ENCODE measurements at regions not wholly inside any gene's neighbourhood (a gene's known extent, or its start where the extent isn't known, plus 50 kb on each side); places are given as distances from the start of the nearest gene placed in this dataset.

DNA sequence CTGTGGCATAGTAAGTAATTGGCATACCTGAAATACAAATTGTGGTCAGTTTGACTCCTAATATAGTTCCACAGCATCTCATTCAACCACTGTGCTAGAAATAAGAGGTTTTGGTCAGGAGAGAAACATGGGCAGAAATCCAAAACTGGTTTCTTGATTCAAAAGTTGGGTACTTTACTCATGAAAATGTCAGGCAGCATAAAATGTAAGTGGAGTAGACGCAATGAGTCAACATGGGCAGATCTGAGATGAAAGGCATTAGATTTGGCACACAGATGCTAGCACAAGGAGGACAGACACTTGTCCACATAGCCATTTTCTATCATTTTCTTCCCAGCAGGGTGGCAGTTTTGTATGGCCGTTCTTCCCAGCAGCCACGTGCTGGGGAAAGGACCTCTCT is 255.8 kb upstream of the CDIN1 start:
- H3K4me1 ChIP-seq (ENCODE audit: control insufficient read depth in 1 of 2, insufficient read depth in 2 of 2, low read length in 2 of 2) = no peaks in the 10 kb centered on the region
- no peak overlapping the region for H2AFZ ChIP-seq (ENCODE audit: low read depth, low read length, poor library complexity, severe bottlenecking)
- H3K9me3 ChIP-seq (ENCODE audit: control insufficient read depth in 1 of 2, insufficient read depth in 1 of 2, low read depth in 1 of 2, low read length in 2 of 2) = no peaks in the 10 kb centered on the region; a peak in 2 of 4 replicates
- H3K4me2 ChIP-seq (ENCODE audit: low read length) = no peak overlapping the region
- no peak overlapping the region for H3K9ac ChIP-seq (ENCODE audit: low read length)
- POLR2A ChIA-PET = no interaction called here
- no peak for TF ChIP-seq FOSL1 (IDR thresholded peaks at IDR 0.05; ENCODE audit: low read depth)
- TF ChIP-seq JUND (IDR thresholded peaks at IDR 0.05) = no peak
- TF ChIP-seq TCF7L2 (IDR thresholded peaks at IDR 0.05; ENCODE audit: borderline replicate concordance, extremely low read depth, insufficient read depth, insufficient read length) = no peak
- TF ChIP-seq, protein P1, sequence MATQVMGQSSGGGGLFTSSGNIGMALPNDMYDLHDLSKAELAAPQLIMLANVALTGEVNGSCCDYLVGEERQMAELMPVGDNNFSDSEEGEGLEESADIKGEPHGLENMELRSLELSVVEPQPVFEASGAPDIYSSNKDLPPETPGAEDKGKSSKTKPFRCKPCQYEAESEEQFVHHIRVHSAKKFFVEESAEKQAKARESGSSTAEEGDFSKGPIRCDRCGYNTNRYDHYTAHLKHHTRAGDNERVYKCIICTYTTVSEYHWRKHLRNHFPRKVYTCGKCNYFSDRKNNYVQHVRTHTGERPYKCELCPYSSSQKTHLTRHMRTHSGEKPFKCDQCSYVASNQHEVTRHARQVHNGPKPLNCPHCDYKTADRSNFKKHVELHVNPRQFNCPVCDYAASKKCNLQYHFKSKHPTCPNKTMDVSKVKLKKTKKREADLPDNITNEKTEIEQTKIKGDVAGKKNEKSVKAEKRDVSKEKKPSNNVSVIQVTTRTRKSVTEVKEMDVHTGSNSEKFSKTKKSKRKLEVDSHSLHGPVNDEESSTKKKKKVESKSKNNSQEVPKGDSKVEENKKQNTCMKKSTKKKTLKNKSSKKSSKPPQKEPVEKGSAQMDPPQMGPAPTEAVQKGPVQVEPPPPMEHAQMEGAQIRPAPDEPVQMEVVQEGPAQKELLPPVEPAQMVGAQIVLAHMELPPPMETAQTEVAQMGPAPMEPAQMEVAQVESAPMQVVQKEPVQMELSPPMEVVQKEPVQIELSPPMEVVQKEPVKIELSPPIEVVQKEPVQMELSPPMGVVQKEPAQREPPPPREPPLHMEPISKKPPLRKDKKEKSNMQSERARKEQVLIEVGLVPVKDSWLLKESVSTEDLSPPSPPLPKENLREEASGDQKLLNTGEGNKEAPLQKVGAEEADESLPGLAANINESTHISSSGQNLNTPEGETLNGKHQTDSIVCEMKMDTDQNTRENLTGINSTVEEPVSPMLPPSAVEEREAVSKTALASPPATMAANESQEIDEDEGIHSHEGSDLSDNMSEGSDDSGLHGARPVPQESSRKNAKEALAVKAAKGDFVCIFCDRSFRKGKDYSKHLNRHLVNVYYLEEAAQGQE (IDR thresholded peaks at IDR 0.05; ENCODE audit: low read depth) = no peak
- TF ChIP-seq SIN3A (IDR thresholded peaks at IDR 0.05; ENCODE audit: low read depth) = no peak
- TF ChIP-seq POLR2A (IDR thresholded peaks at IDR 0.05; ENCODE audit: borderline replicate concordance, extremely low read depth, insufficient read depth, insufficient read length) = no peak
- no peak for TF ChIP-seq ELF1 (IDR thresholded peaks at IDR 0.05; ENCODE audit: borderline replicate concordance, low read depth)
- no peak for TF ChIP-seq SP1 (IDR thresholded peaks at IDR 0.05; ENCODE audit: low read depth)
- no peak for TF ChIP-seq ZNF274 (IDR thresholded peaks at IDR 0.05; ENCODE audit: low read depth, low read length)
- H3K4me3 ChIP-seq (replicated peaks in 1 of 2; ENCODE audit: low read depth in 1 of 2, low read length in 2 of 2) = no peak overlapping the region
- no TSS peak for BruUV-seq (replicated peaks)
- no peaks in the 10 kb centered on the region for H3K36me3 ChIP-seq (ENCODE audit: control insufficient read depth in 1 of 2, insufficient read depth in 2 of 2, low read length in 2 of 2)
- H4K20me1 ChIP-seq (ENCODE audit: insufficient read depth) = no peaks in the 10 kb centered on the region
- H3K9me2 ChIP-seq (ENCODE audit: insufficient read depth) = no peaks in the 10 kb centered on the region
- RAD21 ChIA-PET (ENCODE audit: low non-redundant PET in 1 of 2, low total read pairs in 2 of 2, uncharacterized antibody in 2 of 2, unreplicated experiment in 2 of 2) = no interaction called here
- DNase-seq (ENCODE audit: low read depth, low spot score) = no peak
- no peak overlapping the region for H3K27ac ChIP-seq (ENCODE audit: low read depth, low read length)
- intact Hi-C loops (cut with micrococcal nuclease) = no loop called here
- H3K27me3 ChIP-seq (ENCODE audit: insufficient read depth, low read length) = no peaks in the 10 kb centered on the region
- no peak for ATAC-seq
- CTCF ChIA-PET = no interaction called here
- H3K79me2 ChIP-seq (ENCODE audit: insufficient read depth, low read length) = no peaks in the 10 kb centered on the region

Measured in HCT116 (cell line).